Sigmoid colon (tissue), 6 donors: ENCODE measurements at regions not wholly inside any gene's neighbourhood (a gene's known extent, or its start where the extent isn't known, plus 50 kb on each side); places are given as distances from the start of the nearest gene placed in this dataset.

ENCODE experiments used
- DNase-seq: peaks from one replicate; pipeline ENCODE4 v3.0.0-alpha.2; 2019
- H3K27ac ChIP-seq, 4 donors: fragments of 200-600 bp; sonication (generic); one replicate each; pipeline ENCODE4 v1.5.1; 2016 to 2019; ENCODE audit warnings: mild to moderate bottlenecking in 1 of 4
- H3K27me3 ChIP-seq, 3 donors: fragments of 200-600 bp; sonication (generic); one replicate each; pipeline ENCODE4 v1.5.1; 2019; ENCODE audit warnings: mild to moderate bottlenecking in 1 of 3
- H3K36me3 ChIP-seq, 4 donors: fragments of 200-600 bp; sonication (generic); one replicate each; pipeline ENCODE4 v1.5.1; 2016 to 2019
- H3K4me1 ChIP-seq, 4 donors: fragments of 200-600 bp; sonication (generic); one replicate each; pipeline ENCODE4 v1.5.1; 2017 to 2019
- H3K4me3 ChIP-seq, 4 donors: fragments of 200-600 bp; sonication (generic); one replicate each; pipeline ENCODE4 v1.5.1; 2017 to 2019; ENCODE audit warnings: mild to moderate bottlenecking in 2 of 4, moderate library complexity in 1 of 4
- H3K9me3 ChIP-seq, 4 donors: fragments of 200-600 bp in 3 of 4; sonication (generic) in 3 of 4; one replicate each; pipeline versions ENCODE4 v1.5.1 to v1.6.1; 2013 to 2019
- CTCF ChIP-seq, 4 experiments: fragments of 450-650 bp in 3 of 4; fragments of 200-600 bp in 1 of 4; IDR thresholded peaks; one replicate each; pipeline ENCODE4 v1.5.1; 2016 to 2019; ENCODE audit warnings: antibody characterized with exemption in 4 of 4, mild to moderate bottlenecking in 3 of 4, moderate library complexity in 2 of 4
- EP300 ChIP-seq, 4 donors: sonication (generic); formaldehyde crosslinking; IDR thresholded peaks; one replicate each; pipeline ENCODE4 v1.6.1; 2017; ENCODE audit warnings: antibody characterized with exemption in 4 of 4
- POLR2A ChIP-seq, 2 donors: fragments of 450-650 bp; IDR thresholded peaks; one replicate each; pipeline ENCODE4 v1.6.1; 2016; ENCODE audit warnings: antibody characterized with exemption in 2 of 2, mild to moderate bottlenecking in 2 of 2, moderate library complexity in 2 of 2
- POLR2AphosphoS5 ChIP-seq, 4 donors: sonication (generic); formaldehyde crosslinking; IDR thresholded peaks; one replicate each; pipeline ENCODE4 v1.6.1; 2017; ENCODE audit warnings: antibody characterized with exemption in 4 of 4
- WGBS, 2 donors: extraction: QIAGEN DNeasy Blood & Tissue Kit; methylation state at CpG; one replicate each; pipeline ENCODE4 v1.1.7; 2013; 5-methylcytosine and 5-hydroxymethylcytosine counted together
- intact Hi-C: fragments of 100-400 bp; cut with DNase I; formaldehyde crosslinking; loops from one replicate; pipeline ENCODE4 v1.15.1; 2023
- donor health status: healthy with polysubstance abuse.
- donor health status: healthy.

- H3K4me1 ChIP-seq = no peaks in the 10 kb centered on the region
- H3K27me3 ChIP-seq = no peaks in the 10 kb centered on the region
- TF ChIP-seq EP300 (IDR thresholded peaks at IDR 0.05) (no peak), CTCF (IDR thresholded peaks at IDR 0.05) (no peak), POLR2A (IDR thresholded peaks at IDR 0.05) (no peak), POLR2AphosphoS5 (IDR thresholded peaks at IDR 0.05) (no peak)
- DNase-seq = no peak
- no peaks in the 10 kb centered on the region for H3K36me3 ChIP-seq
- no peak overlapping the region for H3K4me3 ChIP-seq
- H3K9me3 ChIP-seq = no peaks in the 10 kb centered on the region
- H3K27ac ChIP-seq = no peak overlapping the region
- intact Hi-C loops = no loop called here
- 89 to 93% methylated on average over 2 of the region's 2 CpGs for WGBS, 2 donors
Measured at GRCh38 chr2:144067506-144067905, 452.4 kb downstream of the ZEB2 start.

- DNase-seq = no peak
- Histone ChIP-seq H3K4me1 (no peaks in the 10 kb centered on the region), H3K4me3 (no peak overlapping the region), H3K36me3 (no peaks in the 10 kb centered on the region), H3K9me3 (no peaks in the 10 kb centered on the region), H3K27me3 (no peaks in the 10 kb centered on the region), H3K27ac (no peak overlapping the region)
- TF ChIP-seq CTCF (IDR thresholded peaks at IDR 0.05) = no peak
- TF ChIP-seq POLR2AphosphoS5 (IDR thresholded peaks at IDR 0.05) = no peak
- no peak for TF ChIP-seq EP300 (IDR thresholded peaks at IDR 0.05)
- TF ChIP-seq POLR2A (IDR thresholded peaks at IDR 0.05) = no peak
- intact Hi-C loops = no loop called here
- 65 to 69% methylated on average over 1 of the region's 1 CpG for WGBS, 2 donors
Measured at GRCh38 chr2:144063602-144064001, 456.3 kb downstream of the ZEB2 start.

GRCh38 chr2:144054911-144055310 lies 465.0 kb downstream of the ZEB2 start:
- no peaks in the 10 kb centered on the region for H3K36me3 ChIP-seq
- no peaks in the 10 kb centered on the region for H3K4me1 ChIP-seq
- WGBS, 2 donors = 92 to 96% methylated on average over 1 of the region's 1 CpG
- no peaks in the 10 kb centered on the region for H3K27me3 ChIP-seq
- DNase-seq = no peak
- no peak for TF ChIP-seq POLR2AphosphoS5 (IDR thresholded peaks at IDR 0.05)
- TF ChIP-seq POLR2A (IDR thresholded peaks at IDR 0.05) = no peak
- no peak for TF ChIP-seq EP300 (IDR thresholded peaks at IDR 0.05)
- no peak for TF ChIP-seq CTCF (IDR thresholded peaks at IDR 0.05)
- intact Hi-C loops = no loop called here
- H3K9me3 ChIP-seq = no peaks in the 10 kb centered on the region
- no peak overlapping the region for H3K27ac ChIP-seq
- no peak overlapping the region for H3K4me3 ChIP-seq

GRCh38 chr2:144052083-144052482 lies 467.8 kb downstream of the ZEB2 start:
- intact Hi-C loops = no loop called here
- no peaks in the 10 kb centered on the region for H3K36me3 ChIP-seq
- TF ChIP-seq CTCF (IDR thresholded peaks at IDR 0.05) = no peak
- no peak for TF ChIP-seq POLR2AphosphoS5 (IDR thresholded peaks at IDR 0.05)
- no peak for TF ChIP-seq POLR2A (IDR thresholded peaks at IDR 0.05)
- TF ChIP-seq EP300 (IDR thresholded peaks at IDR 0.05) = no peak
- no peak for DNase-seq
- H3K9me3 ChIP-seq = no peaks in the 10 kb centered on the region
- H3K27ac ChIP-seq = no peak overlapping the region
- no peaks in the 10 kb centered on the region for H3K4me1 ChIP-seq
- no peaks in the 10 kb centered on the region for H3K27me3 ChIP-seq
- 93 to 94% methylated on average over 4 of the region's 4 CpGs for WGBS, 2 donors
- H3K4me3 ChIP-seq = no peak overlapping the region

GRCh38 chr2:144049137-144049536 lies 470.8 kb downstream of the ZEB2 start:
- no peak overlapping the region for H3K4me3 ChIP-seq
- H3K4me1 ChIP-seq = no peaks in the 10 kb centered on the region
- no peaks in the 10 kb centered on the region for H3K36me3 ChIP-seq
- H3K27me3 ChIP-seq = no peaks in the 10 kb centered on the region
- H3K27ac ChIP-seq = no peak overlapping the region
- TF ChIP-seq POLR2AphosphoS5 (IDR thresholded peaks at IDR 0.05) = no peak
- TF ChIP-seq POLR2A (IDR thresholded peaks at IDR 0.05) = no peak
- intact Hi-C loops = no loop called here
- 66 to 75% methylated on average over 3 of the region's 3 CpGs for WGBS, 2 donors
- H3K9me3 ChIP-seq = no peaks in the 10 kb centered on the region
- no peak for DNase-seq
